HCT116 (cell line): ENCODE measurements at regions not wholly inside any gene's neighbourhood (a gene's known extent, or its start where the extent isn't known, plus 50 kb on each side); places are given as distances from the start of the nearest gene placed in this dataset.

ENCODE experiments used
- ATAC-seq: fragments of 200-7000 bp; cut with Tn5 transposase; 2 replicates; pipeline ENCODE4 v1.9.1; 2020; ENCODE audit warnings: mild to moderate bottlenecking, moderate library complexity
- BruUV-seq: library from RNA; stranded (reverse); fragments of 400-500 nt; replicated peaks from 2 replicates; lab custom pipeline; 2021; lab: Mats Ljungman, UMichigan
- CTCF ChIA-PET: fragments of 300-600 bp; sonication (Branson Sonifier 250); formaldehyde crosslinking; loops from one replicate; lab custom pipeline; 2021; ENCODE audit warnings: antibody characterized with exemption; lab: Charles Lee
- POLR2A ChIA-PET: fragments of 300-600, 350-600 bp; sonication (Branson Sonifier 250); formaldehyde crosslinking; loops from one replicate; lab custom pipeline; 2021; ENCODE audit warnings: antibody characterized with exemption; lab: Charles Lee
- RAD21 ChIA-PET, 2 experiments: fragments of 300-600 bp; sonication (Branson Sonifier 250); formaldehyde crosslinking; loops; one replicate each; lab custom pipeline; 2023; ENCODE audit warnings: low total read pairs in 2 of 2; ENCODE audit not compliant: uncharacterized antibody in 2 of 2, unreplicated experiment in 2 of 2, low non-redundant PET in 1 of 2; lab: Charles Lee
- DNase-seq: peaks from one replicate; pipeline ENCODE4 v3.0.0-alpha.2; 2010; ENCODE audit warnings: low read depth, low spot score
- H2AFZ ChIP-seq: fragments of 200-600 bp; shearing (Covaris generic), sonication (generic); 2 replicates; pipeline ENCODE4 v1.6.1; 2017; ENCODE audit warnings: low read depth, mixed run types, mixed read lengths, antibody characterized with exemption, low read length; ENCODE audit not compliant: poor library complexity, severe bottlenecking
- H3K27ac ChIP-seq: 2 replicates; pipeline ENCODE4 v1.5.1; 2012; ENCODE audit warnings: low read depth, low read length
- H3K27me3 ChIP-seq: fragments of 200-600 bp; sonication (generic); 2 replicates; pipeline ENCODE4 v1.6.1; 2016; ENCODE audit warnings: mixed run types, low read length, mixed read lengths; ENCODE audit not compliant: insufficient read depth
- H3K36me3 ChIP-seq, 2 experiments: fragments of 200-500 bp in 1 of 2; fragments of 200-600 bp in 1 of 2; sonication (Bioruptor generic) in 1 of 2; sonication (generic) in 1 of 2; 2 replicates each; pipeline versions ENCODE4 v1.5.1 to v1.6.1; 2014 to 2016; ENCODE audit warnings: low read length in 2 of 2, inconsistent platforms in 1 of 2, mixed read lengths in 1 of 2, mixed run types in 1 of 2; ENCODE audit not compliant: insufficient read depth in 2 of 2, control insufficient read depth in 1 of 2
- H3K4me1 ChIP-seq, 2 experiments: fragments of 200-600 bp in 1 of 2; sonication (generic) in 1 of 2; 2 replicates each; pipeline versions ENCODE4 v1.5.1 to v1.6.1; 2012 to 2017; ENCODE audit warnings: low read length in 2 of 2, inconsistent platforms in 1 of 2, mild to moderate bottlenecking in 1 of 2, mixed read lengths in 1 of 2, mixed run types in 1 of 2, moderate library complexity in 1 of 2; ENCODE audit not compliant: insufficient read depth in 2 of 2, control insufficient read depth in 1 of 2
- H3K4me2 ChIP-seq: fragments of 200-600 bp; sonication (generic); 2 replicates; pipeline ENCODE4 v1.6.1; 2017; ENCODE audit warnings: mixed run types, low read length, mixed read lengths
- H3K4me3 ChIP-seq, 2 experiments: fragments of 200-600 bp in 1 of 2; sonication (generic) in 1 of 2; replicated peaks in 1 of 2; 2 replicates each; pipeline ENCODE4 v1.5.1; 2011 to 2016; ENCODE audit warnings: low read length in 2 of 2, control low read depth in 1 of 2, low read depth in 1 of 2, mild to moderate bottlenecking in 1 of 2, mixed read lengths in 1 of 2, mixed run types in 1 of 2
- H3K79me2 ChIP-seq: fragments of 200-600 bp; sonication (generic); 2 replicates; pipeline ENCODE4 v1.6.1; 2017; ENCODE audit warnings: mild to moderate bottlenecking, mixed run types, low read length, moderate library complexity, mixed read lengths; ENCODE audit not compliant: insufficient read depth
- H3K9ac ChIP-seq: fragments of 200-600 bp; sonication (generic); 2 replicates; pipeline ENCODE4 v1.6.1; 2016; ENCODE audit warnings: low read length, mixed read lengths
- H3K9me2 ChIP-seq: fragments of 200-600 bp; sonication (generic), shearing (Covaris generic); 2 replicates; pipeline ENCODE4 v1.6.1; 2017; ENCODE audit warnings: mixed run types, mild to moderate bottlenecking, moderate library complexity; ENCODE audit not compliant: insufficient read depth
- H3K9me3 ChIP-seq, 2 experiments: fragments of 200-500 bp in 1 of 2; fragments of 200-600 bp in 1 of 2; sonication (Bioruptor generic) in 1 of 2; sonication (generic) in 1 of 2; 2 replicates each; pipeline ENCODE4 v1.6.1; 2014 to 2017; ENCODE audit warnings: low read length in 2 of 2, mixed read lengths in 2 of 2, inconsistent platforms in 1 of 2, low read depth in 1 of 2, mild to moderate bottlenecking in 1 of 2, mixed run types in 1 of 2, moderate library complexity in 1 of 2; ENCODE audit not compliant: control insufficient read depth in 1 of 2, insufficient read depth in 1 of 2
- H4K20me1 ChIP-seq: fragments of 200-600 bp; sonication (generic), shearing (Covaris generic); 2 replicates; pipeline ENCODE4 v1.6.1; 2017; ENCODE audit warnings: mixed run types, mild to moderate bottlenecking, moderate library complexity; ENCODE audit not compliant: insufficient read depth
- FOSL1 ChIP-seq: IDR thresholded peaks from 2 replicates; pipeline ENCODE4 v1.6.1; 2012; ENCODE audit warnings: low read depth
- RAD21 ChIP-seq: IDR thresholded peaks from 2 replicates; pipeline ENCODE4 v1.6.1; 2012; ENCODE audit warnings: low read depth, mild to moderate bottlenecking
- SP1 ChIP-seq: IDR thresholded peaks from 2 replicates; pipeline ENCODE4 v1.6.1; 2012; ENCODE audit warnings: low read depth
- ZNF274 ChIP-seq: fragments of 200-500 bp; sonication (Bioruptor generic); IDR thresholded peaks from 2 replicates; pipeline ENCODE4 v1.6.1; 2014; ENCODE audit warnings: mild to moderate bottlenecking, low read depth, low read length, inconsistent platforms
- intact Hi-C: fragments of 100-400 bp; cut with micrococcal nuclease; formaldehyde crosslinking; loops from 2 replicates; pipeline ENCODE4 v1.10.0; 2022
- TF ChIP-seq, protein P1 (sequence below): IDR thresholded peaks from 2 replicates; pipeline ENCODE4 v1.6.1; 2012; ENCODE audit warnings: low read depth

DNA sequence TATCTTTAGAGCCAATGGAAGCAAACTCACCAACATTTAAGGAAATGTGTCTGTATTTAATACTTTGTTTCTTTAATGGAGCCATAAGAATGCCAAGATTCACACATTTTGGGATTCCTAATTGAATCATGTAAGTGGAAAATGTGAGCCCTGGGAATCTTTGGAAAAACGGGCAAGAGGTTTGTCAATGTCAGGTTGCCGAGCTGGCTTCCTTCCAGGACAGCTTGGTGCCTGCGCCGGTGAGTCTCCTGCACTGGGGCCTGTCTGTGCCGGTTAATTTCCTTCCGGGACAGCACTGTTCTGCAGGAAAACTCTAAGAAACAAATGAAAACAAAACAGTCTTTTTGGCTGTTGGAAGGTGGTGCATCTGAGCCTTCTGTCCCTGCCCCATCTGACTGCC, 210.6 kb downstream of the HAPSTR1 start:
- H4K20me1 ChIP-seq, result no peaks in the 10 kb centered on the region
- H3K9me3 ChIP-seq, result no peaks in the 10 kb centered on the region
- no peak overlapping the region for H3K27ac ChIP-seq
- TF ChIP-seq, protein P1, sequence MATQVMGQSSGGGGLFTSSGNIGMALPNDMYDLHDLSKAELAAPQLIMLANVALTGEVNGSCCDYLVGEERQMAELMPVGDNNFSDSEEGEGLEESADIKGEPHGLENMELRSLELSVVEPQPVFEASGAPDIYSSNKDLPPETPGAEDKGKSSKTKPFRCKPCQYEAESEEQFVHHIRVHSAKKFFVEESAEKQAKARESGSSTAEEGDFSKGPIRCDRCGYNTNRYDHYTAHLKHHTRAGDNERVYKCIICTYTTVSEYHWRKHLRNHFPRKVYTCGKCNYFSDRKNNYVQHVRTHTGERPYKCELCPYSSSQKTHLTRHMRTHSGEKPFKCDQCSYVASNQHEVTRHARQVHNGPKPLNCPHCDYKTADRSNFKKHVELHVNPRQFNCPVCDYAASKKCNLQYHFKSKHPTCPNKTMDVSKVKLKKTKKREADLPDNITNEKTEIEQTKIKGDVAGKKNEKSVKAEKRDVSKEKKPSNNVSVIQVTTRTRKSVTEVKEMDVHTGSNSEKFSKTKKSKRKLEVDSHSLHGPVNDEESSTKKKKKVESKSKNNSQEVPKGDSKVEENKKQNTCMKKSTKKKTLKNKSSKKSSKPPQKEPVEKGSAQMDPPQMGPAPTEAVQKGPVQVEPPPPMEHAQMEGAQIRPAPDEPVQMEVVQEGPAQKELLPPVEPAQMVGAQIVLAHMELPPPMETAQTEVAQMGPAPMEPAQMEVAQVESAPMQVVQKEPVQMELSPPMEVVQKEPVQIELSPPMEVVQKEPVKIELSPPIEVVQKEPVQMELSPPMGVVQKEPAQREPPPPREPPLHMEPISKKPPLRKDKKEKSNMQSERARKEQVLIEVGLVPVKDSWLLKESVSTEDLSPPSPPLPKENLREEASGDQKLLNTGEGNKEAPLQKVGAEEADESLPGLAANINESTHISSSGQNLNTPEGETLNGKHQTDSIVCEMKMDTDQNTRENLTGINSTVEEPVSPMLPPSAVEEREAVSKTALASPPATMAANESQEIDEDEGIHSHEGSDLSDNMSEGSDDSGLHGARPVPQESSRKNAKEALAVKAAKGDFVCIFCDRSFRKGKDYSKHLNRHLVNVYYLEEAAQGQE, result no peak
- H3K4me2 ChIP-seq, result no peak overlapping the region
- intact Hi-C loops, result no loop called here
- DNase-seq (no peak), ATAC-seq (no peak)
- CTCF ChIA-PET, result no interaction called here
- no peaks in the 10 kb centered on the region for H3K9me2 ChIP-seq
- no peaks in the 10 kb centered on the region for H3K79me2 ChIP-seq
- no peaks in the 10 kb centered on the region for H3K4me1 ChIP-seq
- POLR2A ChIA-PET, result no interaction called here
- H3K27me3 ChIP-seq, result peaks cover 16% of the 10 kb centered on the region
- H3K4me3 ChIP-seq, result no peak overlapping the region
- H2AFZ ChIP-seq, result no peak overlapping the region
- no peak overlapping the region for H3K9ac ChIP-seq
- no TSS peak for BruUV-seq
- RAD21 ChIA-PET, result no interaction called here
- H3K36me3 ChIP-seq, result no peaks in the 10 kb centered on the region

DNA sequence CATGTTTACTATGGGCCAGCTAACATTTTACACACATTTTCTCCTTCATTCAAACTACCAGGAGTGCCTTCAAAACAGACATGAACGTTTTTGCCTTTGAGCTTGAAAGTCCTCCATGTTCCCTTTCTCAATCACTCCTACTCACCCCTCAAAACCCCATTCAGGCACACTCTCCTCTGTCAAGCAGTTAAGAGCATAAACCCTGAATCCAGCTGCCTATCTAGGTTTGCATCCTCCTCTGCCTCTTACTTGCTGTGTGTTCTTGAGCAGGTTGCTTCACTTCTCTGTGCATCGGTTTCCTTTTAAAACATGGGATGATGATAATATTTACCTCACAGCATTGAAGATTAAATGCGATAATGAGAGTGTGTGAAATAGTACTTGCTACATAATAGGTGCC, 215.3 kb downstream of the HAPSTR1 start:
- H3K36me3 ChIP-seq, result no peaks in the 10 kb centered on the region
- TF ChIP-seq SP1 (no peak), ZNF274 (no peak), FOSL1 (no peak), RAD21 (no peak)
- TF ChIP-seq, all 23 proteins: peak for 0
- Histone ChIP-seq H3K27ac (no peak overlapping the region), H3K27me3 (peaks cover 41% of the 10 kb centered on the region), H4K20me1 (no peaks in the 10 kb centered on the region), H3K4me1 (no peaks in the 10 kb centered on the region), H3K9me3 (no peaks in the 10 kb centered on the region), H3K4me3 (no peak overlapping the region), H2AFZ (no peak overlapping the region), H3K9ac (no peak overlapping the region), H3K79me2 (no peaks in the 10 kb centered on the region), H3K4me2 (no peak overlapping the region), H3K9me2 (no peaks in the 10 kb centered on the region)
- no TSS peak for BruUV-seq
- no peak for DNase-seq
- intact Hi-C loops, result no loop called here
- ChIA-PET CTCF (no interaction called here), POLR2A (no interaction called here), RAD21 (no interaction called here)
- no peak for ATAC-seq
